ENCODE measurements at regions not wholly inside any gene's neighbourhood (a gene's known extent, or its start where the extent isn't known, plus 50 kb on each side); places are given as distances from the start of the nearest gene placed in this dataset.
"Not testable (repeated sequence)": the region's sequence is repeated elsewhere in the genome, so short reads cannot be mapped to it uniquely, and the experiment has no call there.

DNA sequence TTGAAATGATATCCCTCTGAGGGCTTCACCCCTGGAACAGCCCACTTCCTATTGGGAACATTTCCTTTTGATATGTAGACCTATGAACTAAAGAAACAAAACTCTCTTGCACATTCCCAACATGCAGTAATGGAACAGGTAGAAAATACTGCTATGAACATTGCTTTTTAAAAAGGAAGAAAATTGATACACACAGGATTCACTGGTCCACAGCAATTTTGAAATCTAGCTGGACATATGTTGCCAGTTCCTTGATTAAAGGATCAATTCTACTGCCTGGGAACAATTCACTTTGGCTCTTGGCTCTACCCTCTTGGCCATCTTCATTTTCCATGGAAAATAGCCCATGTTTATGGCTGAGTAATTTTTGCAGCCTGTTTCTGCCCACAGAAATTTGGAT, 74.9 kb upstream of the ZNF280D start:
- DNase-seq (ENCODE audit: low read depth) = no peak

- DNase-seq (ENCODE audit: low read depth) = no peak
Measured at GRCh38 chr15:56806148-56806536, 72.8 kb upstream of the ZNF280D start.

GRCh38 chr15:56805466-56806147, 72.3 kb upstream of the ZNF280D start:
- DNase-seq (ENCODE audit: low read depth) = no peak

DNA sequence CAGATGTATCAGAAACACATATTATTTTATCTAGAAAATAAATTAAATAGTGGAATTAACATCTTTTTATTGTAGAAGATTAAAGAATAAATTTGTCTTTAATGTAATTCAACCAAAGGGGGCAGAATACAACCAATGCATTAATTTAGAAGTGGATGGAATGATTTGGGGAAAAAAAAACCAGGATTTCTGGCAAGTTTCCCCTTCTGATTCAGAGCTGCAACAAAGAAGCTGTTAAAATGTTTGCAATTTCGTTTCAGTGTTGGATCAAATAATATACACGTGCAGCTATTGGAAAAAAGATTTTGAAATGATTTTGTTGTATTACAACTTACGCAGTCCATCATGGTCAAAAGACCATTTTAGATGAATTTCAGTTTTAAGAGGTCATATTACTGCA, 71.6 kb upstream of the ZNF280D start:
- no peak for DNase-seq (ENCODE audit: low read depth)

- DNase-seq (ENCODE audit: low read depth) = no peak
Measured at GRCh38 chr15:56804279-56804678, 71.0 kb upstream of the ZNF280D start.

DNA sequence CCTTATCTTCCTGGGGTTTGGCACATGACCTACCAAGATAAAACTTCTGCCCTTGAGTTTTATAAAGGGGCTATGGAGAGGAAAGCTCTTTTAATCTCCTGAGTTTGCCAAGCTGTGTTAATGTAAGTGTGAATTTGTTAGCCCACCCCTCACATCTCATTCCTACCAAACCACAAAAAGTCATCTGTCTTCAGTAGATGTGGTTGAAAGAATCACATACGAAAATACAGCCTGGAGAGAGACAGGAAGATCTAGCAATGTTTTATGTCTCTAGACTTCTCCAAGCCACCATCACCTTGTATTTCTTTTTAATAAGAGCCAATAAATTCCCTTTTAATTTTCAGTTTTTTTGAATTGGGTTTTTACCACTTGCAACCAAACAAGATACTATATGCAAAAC, 68.9 kb upstream of the ZNF280D start:
- DNase-seq (ENCODE audit: low read depth) = no peak

- no peak for DNase-seq (ENCODE audit: low read depth)
Measured at GRCh38 chr15:56798639-56799038, 65.3 kb upstream of the ZNF280D start.

- no peak for DNase-seq (ENCODE audit: low read depth)
Measured at GRCh38 chr15:56797720-56798275, 64.5 kb upstream of the ZNF280D start.

GRCh38 chr15:56795502-56795901, 62.2 kb upstream of the ZNF280D start:
- DNase-seq (ENCODE audit: low read depth) = no peak

DNA sequence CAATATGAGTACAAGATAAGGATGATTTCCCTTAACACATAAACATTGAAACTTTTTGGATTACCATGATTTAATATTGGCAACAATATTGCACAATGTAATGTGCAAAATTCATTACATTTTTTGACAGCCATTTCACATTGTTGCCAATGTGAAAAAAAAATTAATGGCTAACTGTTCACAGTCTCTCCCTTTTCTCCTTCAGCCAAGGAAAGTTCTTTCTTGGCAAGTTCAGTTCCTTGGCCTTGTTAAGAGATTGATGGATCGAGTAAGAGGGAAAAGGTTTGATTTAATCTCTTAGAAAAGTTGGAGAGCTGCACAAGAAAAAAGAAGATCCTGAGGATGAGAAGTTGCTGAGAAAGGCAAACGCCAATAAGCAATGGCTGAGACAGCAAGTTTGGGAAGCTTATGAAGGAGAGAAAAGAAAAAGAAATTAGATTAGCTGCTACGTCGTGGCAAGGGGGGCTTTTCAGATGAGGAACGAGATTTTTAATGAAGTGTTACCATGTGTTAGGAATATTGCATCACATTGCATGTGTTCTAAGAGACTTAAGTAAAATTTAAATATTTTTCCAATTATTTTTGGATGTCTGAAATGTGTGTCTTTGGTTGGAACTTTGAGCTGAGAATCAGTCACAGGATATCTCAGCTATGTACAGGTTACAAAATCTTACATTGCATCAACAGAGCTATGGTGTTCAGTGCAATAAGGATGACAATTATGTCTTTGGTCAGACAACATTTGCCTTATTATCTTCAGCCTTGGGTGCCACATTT, 61.4 kb upstream of the ZNF280D start:
- no peak for DNase-seq (ENCODE audit: low read depth)

GRCh38 chr15:56794165-56794552, 60.9 kb upstream of the ZNF280D start:
- no peak for DNase-seq (ENCODE audit: low read depth)

GRCh38 chr15:56792211-56792610, 58.9 kb upstream of the ZNF280D start:
- no peak for DNase-seq (ENCODE audit: low read depth)

DNA sequence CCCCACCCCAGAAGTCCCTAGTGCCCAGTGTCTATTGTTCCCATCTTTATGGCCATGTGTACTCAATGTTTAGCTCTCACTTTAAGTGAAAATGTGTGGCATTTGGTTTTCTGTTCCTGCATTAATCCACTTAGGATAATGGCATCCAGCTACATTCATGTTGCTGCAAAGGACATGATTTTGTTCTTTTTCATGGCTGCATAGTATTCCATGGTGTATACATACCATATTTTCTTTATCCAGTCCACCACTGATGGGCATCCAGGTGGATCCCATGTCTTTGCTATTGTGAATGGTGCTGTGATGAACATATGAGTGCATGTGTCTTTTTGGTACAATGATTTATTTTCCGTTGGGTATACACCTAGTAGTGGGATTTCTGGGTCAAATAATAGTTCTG, 58.2 kb upstream of the ZNF280D start:
- DNase-seq (ENCODE audit: low read depth) = not testable (repeated sequence)

DNA sequence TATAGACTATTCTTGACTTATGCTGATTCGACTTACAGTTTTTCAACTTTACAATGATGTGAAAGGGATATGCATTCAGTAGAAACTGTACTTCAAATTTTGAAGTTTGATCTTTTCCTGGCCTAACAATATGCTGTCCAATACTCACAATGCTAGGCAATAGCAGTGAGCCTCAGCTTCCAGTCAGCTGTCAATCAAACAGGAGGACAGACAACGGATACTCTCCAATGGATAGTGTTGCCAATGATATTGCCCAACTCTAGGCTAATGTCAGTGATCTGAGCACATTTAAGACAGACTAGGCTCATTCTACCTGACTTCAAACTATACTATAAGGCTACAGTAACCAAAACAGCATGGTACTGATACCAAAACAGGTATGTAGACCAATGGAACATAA, 55.0 kb upstream of the ZNF280D start:
- no peak for DNase-seq (ENCODE audit: low read depth)

DNA sequence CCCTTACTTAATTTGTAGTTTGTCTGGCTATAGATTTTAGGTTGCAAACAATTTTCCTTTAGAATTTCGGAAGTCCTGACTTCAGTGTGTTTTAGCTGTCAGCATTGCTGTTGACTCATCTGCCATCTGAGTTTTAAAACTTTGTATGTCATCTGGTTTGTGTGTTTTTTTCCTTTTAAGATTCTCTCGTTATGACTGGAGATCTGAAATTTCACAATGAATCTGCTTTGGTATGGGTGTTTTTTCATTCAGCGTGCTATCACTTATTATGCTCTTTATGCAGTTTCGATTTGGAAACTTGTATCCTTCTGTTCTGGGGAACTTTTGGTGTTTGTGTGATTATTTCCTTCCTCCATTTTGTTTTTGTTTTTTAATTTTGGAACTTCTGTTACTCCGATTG, 53.7 kb upstream of the ZNF280D start:
- no peak for DNase-seq (ENCODE audit: low read depth)

DNA sequence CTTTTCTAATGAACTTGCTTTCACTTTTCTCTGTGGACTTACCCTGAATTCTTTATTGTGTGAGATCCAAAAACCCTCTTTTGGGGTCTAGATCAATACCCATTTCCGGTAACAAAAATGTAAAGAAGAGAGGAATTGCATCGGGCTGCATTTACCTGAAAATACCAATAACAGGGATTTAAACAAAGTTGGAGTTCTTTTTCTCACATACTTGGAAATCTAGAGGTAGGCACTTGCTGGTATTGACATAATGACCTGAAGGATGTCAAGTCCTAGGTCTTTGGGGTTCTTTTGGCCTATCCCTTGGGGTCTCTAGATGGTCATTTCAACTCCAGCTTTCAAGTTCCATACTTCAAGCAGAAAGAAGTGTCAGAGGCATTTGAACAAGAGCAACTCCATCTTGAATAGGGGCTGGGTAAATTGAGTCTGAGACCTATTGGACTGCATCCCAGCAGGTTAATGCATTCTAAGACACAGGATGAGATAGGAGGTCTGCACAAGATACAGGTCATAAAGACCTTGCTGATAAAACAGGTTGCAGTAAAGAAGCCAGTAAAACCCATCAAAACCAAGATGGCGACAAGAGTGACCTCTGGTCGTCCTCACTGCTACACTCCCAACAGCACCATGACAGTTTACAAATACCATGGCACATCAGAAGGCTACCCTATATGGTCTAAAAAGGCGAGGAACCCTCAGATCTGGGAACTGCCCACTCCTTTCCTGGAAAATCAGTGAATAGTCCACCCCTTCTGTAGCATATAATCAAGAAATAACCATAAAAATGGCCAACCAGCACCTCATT, 50.8 kb upstream of the ZNF280D start:
- DNase-seq (ENCODE audit: low read depth) = no peak

DNA sequence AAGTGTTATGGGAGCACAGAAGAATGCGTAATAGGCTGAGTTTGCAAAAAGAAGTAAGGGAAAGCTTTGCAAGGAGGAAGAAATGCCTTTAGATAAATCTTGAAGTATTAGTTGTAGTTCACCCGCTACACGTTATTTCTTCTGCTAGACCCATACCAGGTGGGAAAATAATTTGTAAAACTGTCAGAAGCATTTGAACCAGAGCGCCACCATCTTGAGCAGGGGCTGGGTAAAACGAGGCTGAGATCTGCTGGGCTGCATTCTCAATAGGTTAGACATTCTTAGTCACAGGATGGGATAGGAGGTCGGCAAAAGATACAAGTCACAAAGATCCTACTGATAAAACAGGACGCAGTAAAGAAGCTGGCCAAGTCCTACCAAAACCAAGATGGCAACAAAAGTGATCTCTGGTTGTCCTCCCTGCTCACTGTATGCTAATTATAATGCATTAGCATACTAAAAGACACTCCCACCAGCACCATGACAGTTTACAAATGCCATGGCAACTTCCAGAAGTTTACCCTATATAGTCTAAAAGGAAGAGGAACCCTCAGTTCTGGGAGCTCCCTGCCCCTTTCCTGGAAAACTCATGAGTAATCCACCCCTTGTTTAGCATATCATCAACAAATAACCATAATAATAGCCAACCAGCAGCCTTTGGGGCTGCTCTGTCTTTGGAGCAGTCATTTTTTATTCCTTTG, 50.0 kb upstream of the ZNF280D start:
- DNase-seq (ENCODE audit: low read depth) = no peak

Data from activated T-cell treated with anti-CD3 and anti-CD28 coated beads for 1 hour (primary cell).